Spleen (tissue), 11 donors: ENCODE measurements at regions not wholly inside any gene's neighbourhood (a gene's known extent, or its start where the extent isn't known, plus 50 kb on each side); places are given as distances from the start of the nearest gene placed in this dataset.

Experiments used
- DNase-seq: peaks from one replicate; pipeline ENCODE4 v3.0.0-alpha.2; 2020
- H3K27ac ChIP-seq, 8 donors: fragments of 200-600 bp; sonication (generic) in 7 of 8; 1 replicate in 4 of 8; 2 replicates in 4 of 8; pipeline versions ENCODE4 v1.5.0 to v1.8.0; 2016 to 2021; ENCODE audit warnings: inconsistent platforms in 4 of 8, mild to moderate bottlenecking in 4 of 8, moderate library complexity in 1 of 8
- H3K27me3 ChIP-seq, 7 donors: fragments of 200-600 bp; sonication (generic) in 6 of 7; replicated peaks in 1 of 7; 1 replicate in 4 of 7; 2 replicates in 3 of 7; pipeline versions ENCODE4 v1.5.0 to v1.8.0; 2016 to 2021; ENCODE audit warnings: inconsistent platforms in 3 of 7, mild to moderate bottlenecking in 1 of 7
- H3K36me3 ChIP-seq, 6 donors: fragments of 200-600 bp; sonication (generic) in 5 of 6; 1 replicate in 4 of 6; 2 replicates in 2 of 6; pipeline versions ENCODE4 v1.5.0 to v1.8.0; 2016 to 2021; ENCODE audit warnings: inconsistent platforms in 2 of 6
- H3K4me1 ChIP-seq, 6 donors: fragments of 200-600 bp; sonication (generic) in 5 of 6; 1 replicate in 3 of 6; 2 replicates in 3 of 6; pipeline versions ENCODE4 v1.5.0 to v1.8.0; 2016 to 2021; ENCODE audit warnings: inconsistent platforms in 3 of 6
- H3K4me3 ChIP-seq, 8 donors: fragments of 200-600 bp; sonication (generic) in 7 of 8; 1 replicate in 4 of 8; 2 replicates in 4 of 8; pipeline versions ENCODE4 v1.5.0 to v1.8.0; 2016 to 2021; ENCODE audit warnings: inconsistent platforms in 4 of 8, mild to moderate bottlenecking in 4 of 8, moderate library complexity in 2 of 8
- H3K9me3 ChIP-seq, 8 donors: fragments of 200-600 bp; sonication (generic) in 7 of 8; 1 replicate in 4 of 8; 2 replicates in 4 of 8; pipeline versions ENCODE4 v1.5.0 to v1.8.0; 2016 to 2021; ENCODE audit warnings: inconsistent platforms in 4 of 8
- POLR2A ChIP-seq, 3 donors: fragments of 450-650 bp; IDR thresholded peaks; one replicate each; pipeline ENCODE4 v1.5.1; 2017; ENCODE audit warnings: antibody characterized with exemption in 3 of 3, mild to moderate bottlenecking in 1 of 3
- POLR2AphosphoS5 ChIP-seq, 3 donors: sonication (generic); formaldehyde crosslinking; IDR thresholded peaks; one replicate each; pipeline ENCODE4 v1.5.1; 2017; ENCODE audit warnings: antibody characterized with exemption in 3 of 3
- WGBS, 5 donors: extraction: QIAGEN DNeasy Blood & Tissue Kit in 3 of 5; methylation state at CpG; one replicate each; pipeline versions ENCODE4 v1.1.5 to v1.1.7; 2013 to 2018; 5-methylcytosine and 5-hydroxymethylcytosine counted together
- intact Hi-C: fragments of 100-400 bp; cut with DNase I; formaldehyde crosslinking; loops from one replicate; pipeline ENCODE4 v1.15.0; 2023; ENCODE audit warnings: low total_unique reads
- TF ChIP-seq, protein P1 (sequence below), 11 experiments: fragments of 200-600 bp in 7 of 11; fragments of 450-650 bp in 4 of 11; sonication (generic) in 4 of 11; IDR thresholded peaks in 8 of 11; conservative IDR thresholded peaks in 3 of 11; 1 replicate in 7 of 11; 2 replicates in 4 of 11; pipeline versions ENCODE4 v1.4.0 to v1.8.0; 2016 to 2021; ENCODE audit warnings: antibody characterized with exemption in 11 of 11, inconsistent platforms in 4 of 11, mild to moderate bottlenecking in 1 of 11
- donor health status: healthy with polysubstance abuse.
- donor health status: DM: no; HTN: no; CAD: no; lungs with moderate emphysema.
- donor health status: DM: no; HTN: no; CAD: no.
- donor health status: Bipolar disorder and iron deficiency.
- donor health status: healthy.
- donor health status: DM: no; HTN: no; CAD: no.
- donor health status: DM: yes; HTN: yes; CAD: no.

DNA sequence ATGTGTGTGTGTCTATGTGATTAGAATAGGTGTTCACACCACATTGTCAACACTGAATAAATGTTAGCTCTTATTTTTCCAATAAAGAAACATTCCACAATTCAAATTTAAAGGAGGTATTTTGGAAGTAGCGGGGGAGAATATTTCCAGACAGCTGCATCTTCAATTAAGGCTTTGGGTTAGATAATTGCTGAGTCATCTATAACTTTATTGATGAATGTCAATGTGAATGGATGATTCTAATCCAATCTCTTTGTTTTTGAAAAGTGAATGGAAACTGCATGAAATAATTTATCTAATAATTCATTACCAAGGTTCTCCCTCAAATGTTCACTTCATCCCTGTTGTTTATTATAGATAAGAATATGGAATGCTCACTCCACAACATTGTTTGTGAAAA, 625.2 kb downstream of the IRS1 start:
- Histone ChIP-seq H3K36me3 (no peaks in the 10 kb centered on the region), H3K4me1 (no peaks in the 10 kb centered on the region), H3K9me3 (peaks cover 0 to 32% (median 25%) of the 10 kb centered on the region in 8 donors), H3K4me3 (no peak overlapping the region), H3K27ac (no peak overlapping the region), H3K27me3 (no peaks in the 10 kb centered on the region)
- WGBS, 5 donors, result 69 to 92% (median 81%) methylated on average over 1 of the region's 1 CpG
- no peak for DNase-seq
- intact Hi-C loops, result no loop called here
- TF ChIP-seq, protein P1, sequence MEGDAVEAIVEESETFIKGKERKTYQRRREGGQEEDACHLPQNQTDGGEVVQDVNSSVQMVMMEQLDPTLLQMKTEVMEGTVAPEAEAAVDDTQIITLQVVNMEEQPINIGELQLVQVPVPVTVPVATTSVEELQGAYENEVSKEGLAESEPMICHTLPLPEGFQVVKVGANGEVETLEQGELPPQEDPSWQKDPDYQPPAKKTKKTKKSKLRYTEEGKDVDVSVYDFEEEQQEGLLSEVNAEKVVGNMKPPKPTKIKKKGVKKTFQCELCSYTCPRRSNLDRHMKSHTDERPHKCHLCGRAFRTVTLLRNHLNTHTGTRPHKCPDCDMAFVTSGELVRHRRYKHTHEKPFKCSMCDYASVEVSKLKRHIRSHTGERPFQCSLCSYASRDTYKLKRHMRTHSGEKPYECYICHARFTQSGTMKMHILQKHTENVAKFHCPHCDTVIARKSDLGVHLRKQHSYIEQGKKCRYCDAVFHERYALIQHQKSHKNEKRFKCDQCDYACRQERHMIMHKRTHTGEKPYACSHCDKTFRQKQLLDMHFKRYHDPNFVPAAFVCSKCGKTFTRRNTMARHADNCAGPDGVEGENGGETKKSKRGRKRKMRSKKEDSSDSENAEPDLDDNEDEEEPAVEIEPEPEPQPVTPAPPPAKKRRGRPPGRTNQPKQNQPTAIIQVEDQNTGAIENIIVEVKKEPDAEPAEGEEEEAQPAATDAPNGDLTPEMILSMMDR (IDR thresholded peaks at IDR 0.05 in 8 of 11, conservative IDR thresholded peaks at IDR 0.05 in 3 of 11), result no peak
- no peak for TF ChIP-seq POLR2A (IDR thresholded peaks at IDR 0.05)
- TF ChIP-seq POLR2AphosphoS5 (IDR thresholded peaks at IDR 0.05), result no peak

DNA sequence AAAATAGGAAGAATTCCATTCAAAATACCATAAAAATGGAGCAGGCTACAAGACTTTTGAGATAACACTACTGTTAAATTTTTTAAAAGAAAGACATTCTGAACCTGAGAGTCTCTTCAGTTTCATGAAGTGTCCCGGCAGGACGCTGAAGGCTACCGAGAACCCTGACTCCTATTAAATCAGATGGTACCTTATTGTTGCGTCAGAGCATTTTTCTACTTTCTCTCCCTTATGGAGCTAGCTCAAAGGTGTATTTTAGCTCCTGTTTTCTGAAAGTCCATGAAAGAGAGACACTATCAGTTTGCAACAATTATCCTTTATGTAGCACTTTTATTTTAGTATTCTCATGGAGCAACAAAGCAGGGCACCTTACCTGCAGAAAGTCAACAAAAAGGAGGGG, 626.7 kb downstream of the IRS1 start:
- Histone ChIP-seq H3K4me1 (no peaks in the 10 kb centered on the region), H3K9me3 (peaks cover 0 to 18% (median 11%) of the 10 kb centered on the region in 8 donors), H3K27ac (no peak overlapping the region), H3K4me3 (no peak overlapping the region), H3K36me3 (no peaks in the 10 kb centered on the region), H3K27me3 (no peaks in the 10 kb centered on the region)
- intact Hi-C loops, result no loop called here
- TF ChIP-seq POLR2AphosphoS5 (IDR thresholded peaks at IDR 0.05) (no peak), POLR2A (IDR thresholded peaks at IDR 0.05) (no peak)
- TF ChIP-seq, protein P1 (IDR thresholded peaks at IDR 0.05 in 8 of 11, conservative IDR thresholded peaks at IDR 0.05 in 3 of 11), result no peak
- 91 to 96% (median 93%) methylated on average over 4 of the region's 4 CpGs for WGBS, 5 donors
- DNase-seq, result no peak

DNA sequence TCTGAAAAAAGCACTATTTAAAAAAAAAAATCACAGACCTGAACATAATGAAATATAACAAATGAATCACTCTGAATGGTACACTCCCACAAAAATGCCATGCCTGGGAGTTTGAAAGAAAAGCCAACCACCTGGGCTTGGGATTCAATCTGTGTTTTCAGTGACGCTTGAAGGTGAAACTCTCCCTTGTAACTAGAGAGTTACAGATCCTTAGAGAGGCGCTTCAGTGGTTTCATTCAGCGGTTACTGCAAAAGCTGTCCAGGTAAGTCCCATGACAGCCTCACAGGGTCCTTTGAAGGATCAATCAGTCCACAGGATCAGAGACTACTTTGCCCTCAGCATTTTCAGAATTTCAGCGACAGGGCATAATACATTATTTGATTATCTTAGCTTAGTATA, 627.3 kb downstream of the IRS1 start:
- intact Hi-C loops, result no loop called here
- no peak for DNase-seq
- H3K4me1 ChIP-seq, result no peaks in the 10 kb centered on the region
- TF ChIP-seq, protein P1 (IDR thresholded peaks at IDR 0.05 in 8 of 11, conservative IDR thresholded peaks at IDR 0.05 in 3 of 11), result no peak
- TF ChIP-seq POLR2AphosphoS5 (IDR thresholded peaks at IDR 0.05) (no peak), POLR2A (IDR thresholded peaks at IDR 0.05) (no peak)
- no peaks in the 10 kb centered on the region for H3K27me3 ChIP-seq
- H3K36me3 ChIP-seq, result no peaks in the 10 kb centered on the region
- H3K4me3 ChIP-seq, result no peak overlapping the region
- no peak overlapping the region for H3K27ac ChIP-seq
- WGBS, 5 donors, result 90 to 93% (median 91%) methylated on average over 4 of the region's 4 CpGs
- peaks cover 0 to 12% (median 5%) of the 10 kb centered on the region in 8 donors for H3K9me3 ChIP-seq

DNA sequence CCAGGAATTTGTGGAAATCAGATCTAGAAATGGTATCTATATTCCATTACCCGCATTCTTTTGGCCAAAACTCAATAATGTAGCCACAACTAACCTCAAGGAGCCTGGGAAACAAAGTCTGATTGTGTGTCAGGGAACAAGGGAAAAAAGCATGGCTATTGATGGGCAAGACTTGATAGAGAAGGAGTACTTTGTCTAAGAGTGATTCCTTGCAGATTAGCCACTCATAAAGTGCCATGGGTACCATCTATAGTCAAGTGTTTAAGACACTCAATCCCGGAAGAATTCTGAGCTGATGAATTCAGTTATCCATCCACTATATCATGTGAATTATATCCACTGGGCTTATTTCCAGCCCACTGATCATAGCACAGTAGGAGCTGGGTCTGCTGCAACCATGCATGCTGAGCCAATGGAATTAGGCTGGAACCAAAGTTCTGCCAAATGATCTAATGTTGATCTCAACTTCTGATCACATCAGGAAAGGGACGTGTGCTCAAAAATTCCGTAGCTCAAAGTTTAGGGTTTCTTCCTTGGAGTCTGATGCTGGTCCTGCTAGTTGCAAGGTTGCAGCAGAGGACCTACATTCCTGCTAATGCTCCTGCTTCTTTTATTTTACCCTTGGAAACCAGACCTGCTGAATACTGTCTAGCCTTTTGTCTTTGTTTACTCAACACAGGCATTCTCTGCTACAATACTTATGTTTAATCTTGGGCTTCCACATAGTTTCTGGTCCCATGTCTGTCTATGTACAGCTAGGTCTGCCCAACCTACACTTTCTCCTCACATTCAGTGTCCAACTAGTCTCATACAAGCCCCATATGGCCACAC, 629.7 kb downstream of the IRS1 start:
- no peak for DNase-seq
- Histone ChIP-seq H3K36me3 (no peaks in the 10 kb centered on the region), H3K4me1 (no peaks in the 10 kb centered on the region), H3K27me3 (no peaks in the 10 kb centered on the region), H3K27ac (no peak overlapping the region), H3K4me3 (no peak overlapping the region), H3K9me3 (no peaks in the 10 kb centered on the region)
- 85 to 96% (median 91%) methylated on average over 4 of the region's 4 CpGs for WGBS, 5 donors
- TF ChIP-seq, protein P1 (IDR thresholded peaks at IDR 0.05 in 8 of 11, conservative IDR thresholded peaks at IDR 0.05 in 3 of 11), result no peak
- no peak for TF ChIP-seq POLR2A (IDR thresholded peaks at IDR 0.05)
- no peak for TF ChIP-seq POLR2AphosphoS5 (IDR thresholded peaks at IDR 0.05)
- intact Hi-C loops, result no loop called here
